ENCODE measurements at regions not wholly inside any gene's neighbourhood (a gene's known extent, or its start where the extent isn't known, plus 50 kb on each side); places are given as distances from the start of the nearest gene placed in this dataset.

- no peak for DNase-seq (ENCODE audit: low spot score)
These were observed 52.9 kb upstream of the IRX1 start for GRCh38 chr5:3542769-3543168.

- no peak for DNase-seq (ENCODE audit: low spot score)
These were observed 53.5 kb upstream of the IRX1 start for GRCh38 chr5:3542158-3542557.

GRCh38 chr5:3538886-3539285, 56.7 kb upstream of the IRX1 start:
- DNase-seq (ENCODE audit: low spot score): no peak

- no peak for DNase-seq (ENCODE audit: low spot score)
These were observed 57.7 kb upstream of the IRX1 start for GRCh38 chr5:3537942-3538341.

GRCh38 chr5:3535414-3536211, 60.0 kb upstream of the IRX1 start:
- no peak for DNase-seq (ENCODE audit: low spot score)

GRCh38 chr5:3534997-3535396, 60.6 kb upstream of the IRX1 start:
- no peak for DNase-seq (ENCODE audit: low spot score)

GRCh38 chr5:3531320-3531986, 64.2 kb upstream of the IRX1 start:
- DNase-seq (ENCODE audit: low spot score): no peak

- no peak for DNase-seq (ENCODE audit: low spot score)
These were observed 65.4 kb upstream of the IRX1 start for GRCh38 chr5:3530251-3530650.

GRCh38 chr5:3526551-3527185, 69.0 kb upstream of the IRX1 start:
- no peak for DNase-seq (ENCODE audit: low spot score)

GRCh38 chr5:3522491-3522890, 73.1 kb upstream of the IRX1 start:
- DNase-seq (ENCODE audit: low spot score): no peak

- DNase-seq (ENCODE audit: low spot score): no peak
These were observed 77.1 kb upstream of the IRX1 start for GRCh38 chr5:3518576-3518975.

GRCh38 chr5:3518051-3518450, 77.6 kb upstream of the IRX1 start:
- no peak for DNase-seq (ENCODE audit: low spot score)

GRCh38 chr5:3517348-3517747, 78.3 kb upstream of the IRX1 start:
- no peak for DNase-seq (ENCODE audit: low spot score)

GRCh38 chr5:3512361-3513095, 83.1 kb upstream of the IRX1 start:
- no peak for DNase-seq (ENCODE audit: low spot score)

- no peak for DNase-seq (ENCODE audit: low spot score)
These were observed 83.7 kb upstream of the IRX1 start for GRCh38 chr5:3511934-3512333.

- no peak for DNase-seq (ENCODE audit: low spot score)
These were observed 84.1 kb upstream of the IRX1 start for GRCh38 chr5:3511519-3511918.

- DNase-seq (ENCODE audit: low spot score): no peak
These were observed 84.8 kb upstream of the IRX1 start for GRCh38 chr5:3510642-3511417.

- DNase-seq (ENCODE audit: low spot score): no peak
These were observed 86.3 kb upstream of the IRX1 start for GRCh38 chr5:3509290-3509689.

- no peak for DNase-seq (ENCODE audit: low spot score)
These were observed 87.2 kb upstream of the IRX1 start for GRCh38 chr5:3508395-3508794.

GRCh38 chr5:3490957-3491507, 104.6 kb upstream of the IRX1 start:
- DNase-seq (ENCODE audit: low spot score): no peak

- DNase-seq (ENCODE audit: low spot score): no peak
These were observed 106.3 kb upstream of the IRX1 start for GRCh38 chr5:3489239-3489843.

Measured in GM03348 (cell line).